Endothelial cell of hepatic sinusoid (primary cell): ENCODE measurements at regions not wholly inside any gene's neighbourhood (a gene's known extent, or its start where the extent isn't known, plus 50 kb on each side); places are given as distances from the start of the nearest gene placed in this dataset.
"Not testable (repeated sequence)": the region's sequence is repeated elsewhere in the genome, so short reads cannot be mapped to it uniquely, and the experiment has no call there.

Source experiments
- in situ Hi-C: cut with HindIII; loops from 2 replicates; pipeline ENCODE4 v1.10.0; 2017; ENCODE audit warnings: low sequenced_read_pairs

DNA sequence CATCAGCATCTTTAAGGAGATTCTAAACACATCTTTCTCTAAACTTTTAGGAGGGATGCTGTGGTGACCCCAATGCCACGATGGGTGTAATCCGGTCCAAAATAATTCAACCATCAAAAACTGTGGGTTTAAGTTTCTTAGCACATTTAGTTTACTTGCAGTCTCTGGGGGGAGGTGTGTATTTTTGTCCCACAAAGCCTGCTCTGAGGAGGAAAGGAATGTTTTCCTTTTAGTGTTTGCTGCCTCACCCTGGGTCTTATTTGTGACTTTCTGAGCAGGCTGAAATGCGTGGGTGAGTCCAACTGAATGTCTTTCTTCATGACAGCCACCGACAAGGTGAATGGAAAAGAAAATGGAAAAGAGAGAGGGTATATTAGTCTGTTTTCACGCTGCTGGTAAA is 1324.7 kb downstream of the AACS start:
- in situ Hi-C loops, result no loop called here

DNA sequence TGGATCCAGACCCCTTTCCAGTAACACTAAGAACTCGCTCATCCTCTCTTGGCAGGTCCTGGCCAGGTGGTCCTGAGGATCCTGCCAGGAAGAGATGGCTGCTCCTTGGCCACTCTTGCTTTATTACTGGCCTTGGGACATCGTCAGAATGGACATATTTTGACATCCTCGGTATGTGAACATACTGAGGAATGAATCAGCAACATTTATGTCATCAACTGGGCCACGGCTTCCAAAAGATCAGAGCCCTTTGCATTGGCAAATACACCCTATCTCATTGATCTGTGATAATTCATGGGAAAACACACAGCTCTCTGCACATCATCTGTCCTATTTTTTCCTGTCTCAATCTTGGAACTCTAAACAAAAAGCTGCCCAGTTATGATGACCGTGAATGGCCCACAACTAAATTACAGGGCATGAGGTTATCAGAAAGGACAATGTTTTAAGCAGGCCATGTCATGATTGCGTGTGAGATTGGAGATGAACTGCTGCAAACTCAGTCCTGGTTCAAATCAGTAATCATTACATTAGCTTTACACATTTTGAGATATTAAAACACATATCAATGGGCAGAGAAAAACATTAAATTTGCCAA is 1325.8 kb downstream of the AACS start:
- in situ Hi-C loops, result no loop called here

DNA sequence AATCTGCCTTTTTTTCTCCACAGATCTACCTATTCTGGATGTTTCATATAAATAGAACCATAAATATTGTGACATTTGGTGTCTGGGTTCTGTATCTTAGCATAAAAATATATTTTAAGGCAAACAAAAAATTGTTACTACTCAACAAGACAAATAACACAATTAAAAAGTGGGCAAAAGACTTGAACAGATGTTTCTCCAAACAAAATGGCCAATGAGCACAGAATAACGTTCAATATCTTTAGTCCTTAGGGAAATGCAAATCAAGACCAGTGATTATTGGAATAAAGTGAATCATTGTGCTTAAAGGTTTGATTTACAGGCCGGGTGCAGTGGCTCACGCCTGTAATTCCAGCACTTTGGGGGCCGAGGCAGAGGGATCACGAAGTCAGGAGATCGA is 1331.3 kb downstream of the AACS start:
- in situ Hi-C loops, result no loop called here

DNA sequence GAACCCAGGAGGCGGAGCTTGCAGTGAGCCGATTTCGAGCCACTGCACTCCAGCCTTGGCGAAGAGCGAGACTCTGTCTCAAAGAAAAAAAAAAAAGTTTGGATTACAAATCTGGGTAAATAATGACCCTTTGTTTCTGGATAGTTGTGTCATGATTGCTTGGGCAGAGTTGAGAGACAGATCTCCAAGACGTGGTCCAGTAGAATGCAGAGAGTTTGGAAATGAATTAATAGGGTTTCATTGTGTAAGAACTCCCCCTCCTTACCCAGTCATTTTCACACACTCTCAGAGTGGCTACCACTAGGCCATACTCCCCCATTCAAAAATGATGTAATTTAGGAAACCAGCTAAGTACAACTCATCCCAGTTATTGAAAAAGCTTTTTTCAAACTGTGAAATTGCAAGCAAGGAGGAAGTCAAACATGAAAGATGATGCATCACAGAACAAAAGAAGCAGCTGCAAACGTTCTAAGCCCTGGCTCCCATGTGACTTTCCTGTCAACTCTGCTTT is 1331.9 kb downstream of the AACS start:
- in situ Hi-C loops, result no loop called here

DNA sequence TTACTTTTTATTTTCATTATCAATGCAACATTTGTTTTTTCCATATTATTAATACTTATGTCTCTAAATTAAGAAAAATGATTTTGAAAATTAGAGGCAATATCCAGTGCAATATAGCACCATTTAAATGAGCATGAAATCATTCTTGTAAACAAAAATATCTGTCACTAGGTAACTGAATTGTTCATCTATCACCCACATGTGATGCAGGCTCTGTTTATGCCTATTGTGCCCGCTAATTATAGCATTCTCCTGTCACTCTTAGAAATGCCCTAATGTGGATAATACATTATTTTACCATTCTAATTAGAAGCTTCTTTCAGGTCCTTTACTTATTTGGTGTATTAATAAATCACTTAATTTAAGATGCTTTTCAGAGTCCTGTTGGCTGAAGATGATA is 1332.4 kb downstream of the AACS start:
- in situ Hi-C loops, result no loop called here

DNA sequence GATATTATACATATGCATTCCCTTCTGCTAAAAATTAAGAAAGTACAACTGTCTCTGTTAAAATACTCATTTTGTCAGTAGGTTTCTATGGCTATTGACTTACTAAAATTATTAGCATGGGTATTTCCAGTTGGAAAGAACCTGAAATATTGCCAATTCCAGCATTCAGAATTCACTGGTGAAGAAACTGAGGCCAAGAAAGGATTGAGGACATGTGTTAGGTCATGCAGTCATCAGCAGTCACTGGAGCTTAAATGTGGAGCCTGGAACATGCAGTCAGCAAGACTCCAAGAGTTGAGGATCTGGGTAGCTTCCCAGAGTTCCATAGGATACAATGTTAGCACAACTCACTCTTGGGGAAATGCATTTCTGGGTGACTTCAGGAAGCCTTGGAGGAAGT is 1335.6 kb downstream of the AACS start:
- in situ Hi-C loops, result no loop called here

DNA sequence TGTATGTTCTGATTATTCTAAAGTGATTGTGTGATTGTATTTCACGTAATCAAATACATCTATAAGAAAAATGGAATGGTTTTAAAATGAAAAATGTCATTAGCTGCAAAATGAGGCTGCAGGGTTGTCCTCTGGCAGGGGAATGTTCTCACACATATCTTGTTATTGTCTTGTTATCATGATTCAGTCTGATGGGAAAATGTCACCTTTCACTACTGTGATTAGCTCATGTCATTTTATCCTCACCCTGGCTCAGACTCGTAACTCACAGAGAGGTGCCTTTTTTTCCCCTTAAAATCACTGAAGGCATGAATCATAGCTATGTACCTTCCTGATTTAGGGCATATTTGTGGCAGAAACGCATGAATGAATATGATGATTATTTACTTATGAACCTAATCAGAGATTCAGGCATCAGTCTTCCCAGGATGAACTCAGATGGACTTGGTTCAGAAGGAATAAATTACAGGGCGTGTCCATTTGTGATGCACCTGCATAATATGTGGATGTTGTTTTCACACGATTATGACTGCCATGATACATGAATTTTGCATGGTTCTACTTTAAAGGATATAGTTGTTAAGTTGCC is 1339.2 kb downstream of the AACS start:
- in situ Hi-C loops, result no loop called here

DNA sequence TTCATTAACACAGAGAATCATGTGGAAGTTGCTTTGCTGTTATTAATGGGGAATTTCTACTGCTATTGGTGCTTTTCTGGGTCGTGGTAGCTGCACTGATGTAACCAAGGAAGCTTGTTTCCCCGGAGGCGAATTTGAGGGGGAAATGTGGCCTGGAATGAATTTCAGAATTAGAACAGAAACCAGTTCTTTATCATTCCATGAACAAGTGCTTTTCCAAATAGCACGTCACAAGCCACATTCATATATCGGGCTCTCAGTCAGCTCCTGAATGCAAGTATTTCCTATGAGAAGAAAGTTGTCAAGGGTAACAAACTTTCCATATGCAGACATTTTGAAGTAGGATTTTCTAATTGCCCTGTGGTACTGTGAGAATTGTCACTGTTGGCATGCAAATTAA is 1353.2 kb downstream of the AACS start:
- in situ Hi-C loops, result no loop called here

DNA sequence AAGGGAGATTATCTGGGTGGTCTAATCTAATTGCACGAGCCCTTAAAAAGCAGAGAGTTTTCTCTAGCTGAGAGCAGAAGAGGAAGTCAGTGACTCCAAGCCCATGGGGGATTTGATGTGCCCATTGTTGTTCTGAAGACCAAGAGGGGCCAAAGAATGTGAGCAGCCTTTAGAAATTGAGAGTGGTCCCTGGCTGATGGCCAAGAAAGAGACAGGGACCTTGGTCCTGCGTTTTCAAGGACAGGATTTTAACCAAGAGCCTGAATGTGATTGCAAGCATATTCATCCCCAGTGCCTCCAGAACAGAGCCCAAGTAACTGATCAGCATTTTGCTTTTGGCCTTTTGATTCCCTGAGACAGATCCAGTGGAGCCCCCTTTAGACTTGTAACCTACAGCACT is 1353.9 kb downstream of the AACS start:
- in situ Hi-C loops, result no loop called here

DNA sequence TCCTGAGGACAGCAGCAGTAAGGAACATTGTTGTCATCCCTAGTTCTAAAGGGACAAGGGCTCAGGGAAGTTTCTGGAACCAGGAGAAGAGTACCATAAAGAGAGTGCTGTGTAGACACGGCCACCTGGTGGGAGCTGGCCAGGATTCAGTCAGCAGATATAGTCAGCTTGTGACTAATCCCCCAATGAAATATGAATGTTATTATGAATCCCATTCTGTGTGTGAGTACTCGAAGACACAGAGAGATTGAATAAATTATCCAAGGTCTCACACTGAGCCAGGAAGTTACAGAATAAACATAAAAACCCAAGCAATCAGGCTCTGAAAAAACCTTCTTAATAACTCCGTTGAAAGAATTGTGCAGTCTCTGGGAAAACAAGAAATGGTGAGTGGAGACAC is 1359.5 kb downstream of the AACS start:
- in situ Hi-C loops, result no loop called here

DNA sequence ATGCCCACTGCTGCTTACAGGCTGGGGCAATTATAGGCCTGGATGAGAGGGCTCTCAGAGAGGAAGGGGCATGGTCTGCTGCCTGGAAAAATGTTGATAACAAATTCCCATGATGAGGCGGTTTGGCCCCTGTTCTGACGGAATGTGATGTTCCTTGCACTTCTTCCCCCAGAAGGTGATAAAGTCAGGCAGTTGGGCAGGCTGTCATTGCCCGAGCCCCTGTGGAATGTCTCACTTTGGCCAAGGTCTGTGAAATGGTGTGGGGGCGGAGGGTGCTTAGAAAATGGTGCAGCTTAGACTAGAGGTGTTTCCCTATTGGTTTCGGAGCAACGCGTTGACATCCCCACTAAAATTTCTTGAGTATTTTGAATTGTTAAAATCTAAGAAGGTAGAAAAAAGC is 1360.0 kb downstream of the AACS start:
- in situ Hi-C loops, result no loop called here

DNA sequence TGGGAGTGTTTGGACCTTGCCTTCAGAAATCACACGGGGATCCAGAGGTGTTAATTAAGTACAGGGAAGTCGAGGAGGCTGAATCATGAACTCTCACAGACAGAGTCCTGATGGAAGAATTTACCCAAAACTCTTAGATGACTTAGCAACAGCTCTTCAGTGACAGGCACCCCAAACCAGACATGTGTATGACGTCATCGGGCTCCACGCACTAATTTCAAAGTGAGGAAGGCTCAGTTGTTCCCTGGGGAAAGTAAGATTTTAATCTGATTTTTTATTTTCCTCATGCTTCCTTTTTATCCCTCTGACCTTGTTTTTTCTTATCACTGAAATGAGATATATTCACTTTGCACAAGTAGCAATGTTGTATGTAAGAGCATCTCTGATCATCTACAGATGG is 1363.5 kb downstream of the AACS start:
- in situ Hi-C loops, result no loop called here

DNA sequence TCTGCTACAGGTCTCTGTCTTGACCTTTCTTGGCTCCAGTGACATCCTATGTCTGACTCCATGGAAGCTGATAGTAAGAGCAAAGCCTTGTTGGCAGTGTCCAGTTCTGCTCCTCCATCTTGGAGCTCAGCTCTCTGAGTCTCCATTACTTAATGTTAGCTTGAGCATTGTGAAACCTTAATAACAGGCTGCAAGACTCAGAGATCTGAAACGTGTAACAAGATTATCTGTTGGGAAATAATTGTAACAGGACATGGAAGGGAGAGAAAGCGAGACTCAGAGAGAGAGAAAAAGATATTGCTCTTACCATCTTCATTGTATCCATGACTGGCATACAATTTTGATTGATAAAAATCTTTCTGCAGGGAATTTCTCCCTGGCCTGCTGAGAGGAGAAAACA is 1365.7 kb downstream of the AACS start:
- in situ Hi-C loops, result no loop called here

DNA sequence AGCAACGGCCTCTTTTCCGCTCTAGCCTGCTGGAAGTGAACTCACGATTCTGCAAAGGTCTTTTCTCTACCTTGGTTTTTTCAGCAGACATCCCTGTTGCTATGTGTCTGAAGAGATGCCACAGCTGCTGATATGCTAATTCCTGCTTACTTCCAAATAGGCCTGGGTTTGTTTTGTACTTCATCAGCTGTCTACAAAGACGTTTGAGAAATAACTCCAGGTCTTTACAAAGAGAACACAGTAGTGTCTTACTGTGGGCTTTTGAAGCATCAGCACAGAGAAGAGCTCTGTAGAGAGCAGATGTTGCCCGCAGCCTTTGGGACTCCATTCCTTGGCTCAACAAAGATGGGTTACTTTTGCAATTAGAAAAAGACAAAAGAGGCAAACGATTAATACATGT is 1366.5 kb downstream of the AACS start:
- in situ Hi-C loops, result no loop called here

DNA sequence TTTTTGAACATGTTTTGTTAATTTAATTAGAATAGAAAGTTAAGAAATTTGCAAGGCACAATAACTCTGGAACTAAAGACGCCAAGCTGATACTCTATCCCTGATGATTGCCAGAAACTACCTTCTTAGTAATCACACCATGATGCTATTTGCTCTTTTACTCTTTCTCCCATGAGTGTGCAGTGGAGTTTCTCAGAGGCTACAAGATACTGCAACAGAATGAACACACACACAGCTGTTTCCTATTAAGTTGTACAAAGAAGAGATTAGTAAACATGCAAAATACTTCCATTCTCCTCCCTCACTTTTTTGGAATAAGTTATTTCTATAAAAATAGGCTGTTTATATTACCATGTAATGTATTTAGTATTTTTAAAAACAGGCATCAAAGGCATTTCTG is 1367.5 kb downstream of the AACS start:
- in situ Hi-C loops, result no loop called here

DNA sequence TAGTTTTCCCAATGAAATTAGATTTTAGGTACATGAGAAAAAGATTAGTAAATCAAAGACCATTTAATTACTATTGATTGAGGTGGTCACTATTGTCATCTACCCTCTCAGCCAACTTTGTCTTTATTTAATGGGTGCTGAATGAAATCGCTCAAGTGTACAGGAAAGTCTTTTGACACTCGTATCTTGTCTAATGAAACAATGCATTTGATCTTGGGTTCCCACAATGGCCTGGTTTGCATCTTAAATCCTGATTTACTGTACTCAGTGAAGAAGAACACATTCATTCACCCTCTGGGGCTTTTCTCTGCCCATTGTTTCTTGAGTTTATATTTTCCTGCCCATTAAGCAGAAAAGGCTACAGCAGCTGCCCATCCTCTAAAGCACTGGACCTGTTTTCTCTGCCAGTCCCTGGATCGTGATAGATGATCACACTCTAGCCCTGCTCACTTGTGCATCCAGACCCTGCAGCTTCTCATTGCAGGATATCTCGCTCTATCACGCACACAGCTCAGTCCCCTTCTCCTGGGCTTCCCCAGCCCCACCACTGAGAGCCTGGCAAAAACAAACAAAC is 1369.3 kb downstream of the AACS start:
- in situ Hi-C loops, result no loop called here

DNA sequence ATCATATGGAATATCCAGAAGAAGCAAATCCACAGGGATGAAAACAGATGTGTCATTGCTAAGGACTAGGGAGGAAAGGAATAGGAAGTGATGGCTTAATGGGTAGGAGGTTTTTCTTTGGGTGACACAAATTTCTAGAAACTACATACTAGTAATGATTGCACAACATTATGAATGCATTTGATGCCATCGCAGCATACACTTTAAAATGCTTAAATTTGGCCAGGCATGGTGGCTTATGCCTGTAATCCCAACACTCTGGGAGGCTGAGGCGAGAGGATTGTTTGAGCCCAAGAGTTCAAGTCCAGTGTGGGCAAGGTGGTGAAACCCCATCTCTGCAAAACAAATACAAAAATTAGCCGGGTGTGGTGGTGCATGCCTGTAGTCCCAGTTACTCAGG is 1370.8 kb downstream of the AACS start:
- in situ Hi-C loops, result no loop called here

DNA sequence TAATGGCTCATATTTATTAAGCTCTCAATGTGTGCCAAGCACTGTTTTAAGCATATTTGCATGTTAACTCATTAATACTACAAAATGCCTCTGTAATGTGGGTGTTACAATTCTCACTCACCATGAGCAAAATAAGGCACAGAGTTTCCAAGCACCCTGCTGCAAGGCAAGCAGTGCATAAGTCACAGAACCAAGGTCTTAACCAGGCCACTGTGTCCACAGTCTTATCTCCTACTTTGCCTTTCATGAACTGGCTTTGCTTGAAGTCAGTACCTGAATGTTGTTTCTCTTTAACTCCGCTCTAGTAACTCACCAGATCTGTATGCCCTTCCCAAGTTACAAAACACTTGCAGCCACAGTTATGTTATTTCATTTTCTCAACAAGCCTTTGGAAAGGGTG is 1372.7 kb downstream of the AACS start:
- in situ Hi-C loops, result no loop called here

DNA sequence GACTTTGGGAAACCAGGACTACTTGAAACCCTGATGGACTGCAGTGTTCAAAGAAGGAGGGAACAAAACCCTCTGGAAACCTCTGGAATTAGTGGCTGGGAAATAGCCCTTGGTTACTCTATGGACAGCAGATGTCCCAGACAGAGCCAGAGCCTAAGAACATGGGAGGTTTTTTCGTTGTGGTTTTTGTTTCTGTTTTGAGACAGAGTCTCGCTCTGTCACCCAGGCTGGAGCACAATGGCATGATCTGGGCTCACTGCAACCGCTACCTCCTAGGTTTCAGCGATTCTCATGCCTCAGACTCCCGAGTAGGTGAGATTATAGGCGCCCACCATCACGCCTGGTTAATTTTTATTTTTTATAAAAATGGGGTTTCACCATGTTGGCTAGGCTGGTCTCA is 1378.7 kb downstream of the AACS start:
- in situ Hi-C loops, result no loop called here

DNA sequence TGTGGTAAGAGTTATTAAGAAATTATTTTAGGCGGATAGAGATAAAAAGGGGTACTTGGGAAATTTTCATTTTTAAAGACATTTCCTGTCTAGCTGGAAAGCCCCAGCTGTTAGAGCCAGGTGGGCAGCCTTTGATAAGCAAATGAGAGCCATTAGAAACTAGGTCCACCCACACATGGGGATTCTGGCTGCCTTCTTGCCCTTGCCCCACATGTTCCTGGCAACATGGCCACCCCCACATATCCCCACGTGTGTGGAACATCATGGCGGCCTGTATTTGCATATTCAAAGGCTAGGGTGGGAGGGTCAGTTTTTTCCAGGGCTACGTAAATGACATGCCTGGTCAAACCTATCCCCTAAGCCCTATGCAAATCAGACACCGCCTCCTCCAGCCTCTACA is 1382.1 kb downstream of the AACS start:
- in situ Hi-C loops, result no loop called here

DNA sequence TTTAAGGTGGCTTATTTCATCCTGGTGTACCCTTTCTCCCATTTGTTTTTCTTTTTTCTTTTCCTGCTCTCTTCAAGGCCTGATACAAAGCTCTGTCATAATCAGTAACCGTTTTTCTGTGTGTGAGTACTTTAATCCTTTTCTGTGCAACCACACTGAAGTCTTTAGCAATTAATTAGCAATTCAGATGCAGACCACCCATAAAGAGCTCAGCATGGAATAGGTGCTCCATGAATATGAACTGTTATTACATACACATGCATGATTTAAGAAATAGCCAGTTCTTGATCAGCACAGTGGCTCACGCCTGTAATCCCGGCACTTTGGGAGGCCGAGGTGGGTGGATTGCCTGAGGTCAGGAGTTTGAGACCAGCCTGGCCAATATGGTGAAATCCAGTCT is 1386.6 kb downstream of the AACS start:
- in situ Hi-C loops, result no loop called here

DNA sequence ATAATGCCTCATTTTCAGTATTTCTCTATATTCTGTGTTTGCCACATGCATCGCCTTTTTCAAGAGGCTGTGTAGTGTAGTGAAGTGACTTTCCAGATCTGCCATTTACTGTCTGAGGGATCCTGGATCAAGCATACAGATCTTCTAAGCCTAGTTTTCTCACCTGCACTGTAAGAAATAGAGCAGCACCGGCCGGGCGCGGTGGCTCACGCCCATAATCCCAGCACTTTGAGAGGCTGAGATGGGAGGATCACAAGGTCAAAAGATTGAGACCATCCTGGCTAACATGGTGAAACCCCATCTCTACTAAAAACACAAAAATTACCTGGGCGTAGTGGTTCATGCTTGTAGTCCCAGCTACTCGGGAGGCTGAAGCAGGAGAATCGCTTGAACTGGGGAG is 1387.5 kb downstream of the AACS start:
- in situ Hi-C loops, result not testable (repeated sequence)

DNA sequence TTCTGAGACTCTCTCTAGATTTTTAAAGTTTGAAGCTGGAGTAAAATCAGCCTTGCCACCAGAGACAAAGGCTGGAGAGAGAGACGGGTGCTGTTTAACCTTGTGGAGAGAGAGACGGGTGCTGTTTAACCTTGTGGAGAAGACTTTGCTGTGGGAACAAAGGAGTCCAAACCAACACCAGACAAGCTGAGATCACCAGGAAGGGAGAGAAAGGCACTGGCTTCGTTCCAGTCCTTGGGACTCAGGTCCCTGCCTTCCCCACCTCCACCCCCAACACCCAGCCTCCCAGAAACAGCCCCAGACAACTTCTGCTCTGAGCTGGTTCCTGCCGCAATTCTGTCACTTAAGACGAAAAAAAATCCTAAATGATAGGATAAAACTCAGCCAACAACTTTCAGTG is 1389.3 kb downstream of the AACS start:
- in situ Hi-C loops, result no loop called here
